ENCODE measurements at regions not wholly inside any gene's neighbourhood (a gene's known extent, or its start where the extent isn't known, plus 50 kb on each side); places are given as distances from the start of the nearest gene placed in this dataset.

GRCh38 chr14:85438481-85438942 lies 91.4 kb upstream of the FLRT2 start:
- Histone ChIP-seq H3K4me3 (no peak overlapping the region), H3K4me1 (no peaks in the 10 kb centered on the region), H3K27me3 (no peaks in the 10 kb centered on the region), H3K27ac (no peak overlapping the region), H3K36me3 (no peaks in the 10 kb centered on the region), H3K9me3 (no peaks in the 10 kb centered on the region)
- DNase-seq (no peak), ATAC-seq (ENCODE audit: low FRiP score in 2 of 2) (no peak)
- TF ChIP-seq POLR2AphosphoS5 (IDR thresholded peaks at IDR 0.05): no peak
- TF ChIP-seq POLR2A (IDR thresholded peaks at IDR 0.05): no peak
- TF ChIP-seq EP300 (IDR thresholded peaks at IDR 0.05): no peak
- no peak for TF ChIP-seq CTCF (IDR thresholded peaks at IDR 0.05)
- WGBS, 2 donors: 83 to 92% methylated on average over 4 of the region's 4 CpGs

GRCh38 chr14:85439696-85440328 lies 90.1 kb upstream of the FLRT2 start:
- ATAC-seq (ENCODE audit: low FRiP score in 2 of 2) (no peak), DNase-seq (no peak)
- H3K4me3 ChIP-seq: no peak overlapping the region
- no peaks in the 10 kb centered on the region for H3K27me3 ChIP-seq
- 53 to 57% methylated on average over 4 of the region's 4 CpGs for WGBS, 2 donors
- no peaks in the 10 kb centered on the region for H3K36me3 ChIP-seq
- H3K27ac ChIP-seq: no peak overlapping the region
- H3K4me1 ChIP-seq: no peaks in the 10 kb centered on the region
- no peak for TF ChIP-seq POLR2A (IDR thresholded peaks at IDR 0.05)
- TF ChIP-seq CTCF (IDR thresholded peaks at IDR 0.05): no peak
- TF ChIP-seq EP300 (IDR thresholded peaks at IDR 0.05): no peak
- H3K9me3 ChIP-seq: no peaks in the 10 kb centered on the region

GRCh38 chr14:85441909-85442643 lies 87.9 kb upstream of the FLRT2 start:
- H3K4me3 ChIP-seq: no peak overlapping the region
- no peaks in the 10 kb centered on the region for H3K36me3 ChIP-seq
- no peaks in the 10 kb centered on the region for H3K27me3 ChIP-seq
- no peaks in the 10 kb centered on the region for H3K9me3 ChIP-seq
- ATAC-seq (ENCODE audit: low FRiP score in 2 of 2) (no peak), DNase-seq (no peak)
- TF ChIP-seq EP300 (IDR thresholded peaks at IDR 0.05) (no peak), POLR2A (IDR thresholded peaks at IDR 0.05) (no peak), CTCF (IDR thresholded peaks at IDR 0.05) (no peak), POLR2AphosphoS5 (IDR thresholded peaks at IDR 0.05) (no peak)
- no peaks in the 10 kb centered on the region for H3K4me1 ChIP-seq
- 83 to 85% methylated on average over 2 of the region's 2 CpGs for WGBS, 2 donors
- no peak overlapping the region for H3K27ac ChIP-seq

GRCh38 chr14:85442996-85443395 lies 86.9 kb upstream of the FLRT2 start:
- ATAC-seq (ENCODE audit: low FRiP score in 2 of 2): peak in 1 of 2 donors; percentile 21

More at GRCh38 chr14:85442996-85443395, 86.9 kb upstream of the FLRT2 start:
- TF ChIP-seq POLR2AphosphoS5 (IDR thresholded peaks at IDR 0.05): no peak
- TF ChIP-seq POLR2A (IDR thresholded peaks at IDR 0.05): no peak
- no peak for TF ChIP-seq EP300 (IDR thresholded peaks at IDR 0.05)
- no peak for TF ChIP-seq CTCF (IDR thresholded peaks at IDR 0.05)
- Histone ChIP-seq H3K4me3 (no peak overlapping the region), H3K27me3 (no peaks in the 10 kb centered on the region), H3K9me3 (no peaks in the 10 kb centered on the region), H3K36me3 (no peaks in the 10 kb centered on the region), H3K27ac (no peak overlapping the region), H3K4me1 (no peaks in the 10 kb centered on the region)
- WGBS, 2 donors: 80 to 93% methylated on average over 1 of the region's 1 CpG
- DNase-seq: no peak

Measured in upper lobe of left lung (tissue), 6 donors.